ENCODE measurements at regions not wholly inside any gene's neighbourhood (a gene's known extent, or its start where the extent isn't known, plus 50 kb on each side); places are given as distances from the start of the nearest gene placed in this dataset.

DNA sequence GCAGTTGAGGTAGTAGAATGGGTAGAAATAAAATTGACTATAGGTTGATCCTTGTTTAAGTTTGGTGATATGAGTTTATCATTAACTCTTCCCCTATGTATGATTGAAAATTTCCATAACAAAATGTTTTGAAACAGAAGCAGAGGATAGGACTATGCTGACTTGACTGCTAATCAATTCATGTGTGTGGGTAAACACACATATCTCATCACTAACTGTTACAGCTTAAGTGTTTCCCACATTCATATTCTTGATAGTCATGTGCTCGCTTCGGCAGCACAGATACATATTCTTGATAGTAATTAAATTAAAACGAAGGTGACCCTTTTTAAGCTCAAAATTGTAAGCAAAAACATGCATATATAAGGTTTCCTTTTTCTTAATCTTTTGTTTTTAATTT lies 68.2 kb upstream of the SAMSN1 start:
- TF ChIP-seq, protein P1, sequence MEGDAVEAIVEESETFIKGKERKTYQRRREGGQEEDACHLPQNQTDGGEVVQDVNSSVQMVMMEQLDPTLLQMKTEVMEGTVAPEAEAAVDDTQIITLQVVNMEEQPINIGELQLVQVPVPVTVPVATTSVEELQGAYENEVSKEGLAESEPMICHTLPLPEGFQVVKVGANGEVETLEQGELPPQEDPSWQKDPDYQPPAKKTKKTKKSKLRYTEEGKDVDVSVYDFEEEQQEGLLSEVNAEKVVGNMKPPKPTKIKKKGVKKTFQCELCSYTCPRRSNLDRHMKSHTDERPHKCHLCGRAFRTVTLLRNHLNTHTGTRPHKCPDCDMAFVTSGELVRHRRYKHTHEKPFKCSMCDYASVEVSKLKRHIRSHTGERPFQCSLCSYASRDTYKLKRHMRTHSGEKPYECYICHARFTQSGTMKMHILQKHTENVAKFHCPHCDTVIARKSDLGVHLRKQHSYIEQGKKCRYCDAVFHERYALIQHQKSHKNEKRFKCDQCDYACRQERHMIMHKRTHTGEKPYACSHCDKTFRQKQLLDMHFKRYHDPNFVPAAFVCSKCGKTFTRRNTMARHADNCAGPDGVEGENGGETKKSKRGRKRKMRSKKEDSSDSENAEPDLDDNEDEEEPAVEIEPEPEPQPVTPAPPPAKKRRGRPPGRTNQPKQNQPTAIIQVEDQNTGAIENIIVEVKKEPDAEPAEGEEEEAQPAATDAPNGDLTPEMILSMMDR (IDR thresholded peaks at IDR 0.05; ENCODE audit: poor library complexity) = no peak
- no peak for TF ChIP-seq EZH2 (IDR thresholded peaks at IDR 0.05; ENCODE audit: borderline replicate concordance)

Data from hepatocyte (in vitro differentiated cells).